NCI-H345 (cell line): ENCODE measurements at regions not wholly inside any gene's neighbourhood (a gene's known extent, or its start where the extent isn't known, plus 50 kb on each side); places are given as distances from the start of the nearest gene placed in this dataset.
A peak's percentile ranks its signal among the peaks of the same experiment; 100 is the strongest.

ENCODE experiments used
- DNase-seq: peaks from one replicate; lab custom pipeline; 2025; lab: John Stamatoyannopoulos, UW

- no peak for DNase-seq
Observed at GRCh38 chr10:90458571-90458970, 399.3 kb downstream of the HTR7 start.

GRCh38 chr10:90461437-90462155 is 396.2 kb downstream of the HTR7 start:
- no peak for DNase-seq

GRCh38 chr10:90462749-90463470 is 394.9 kb downstream of the HTR7 start:
- DNase-seq: no peak

- no peak for DNase-seq
Observed at GRCh38 chr10:90464329-90464728, 393.5 kb downstream of the HTR7 start.

GRCh38 chr10:90470966-90471365 is 386.9 kb downstream of the HTR7 start:
- DNase-seq: no peak

GRCh38 chr10:90480466-90480865 is 377.4 kb downstream of the HTR7 start:
- DNase-seq: no peak

- DNase-seq: no peak
Observed at GRCh38 chr10:90481326-90481923, 376.4 kb downstream of the HTR7 start.

- DNase-seq: peak; percentile 22
Observed at GRCh38 chr10:90484518-90484917, 373.3 kb downstream of the HTR7 start.

- no peak for DNase-seq
Observed at GRCh38 chr10:90494183-90494582, 363.7 kb downstream of the HTR7 start.

GRCh38 chr10:90504172-90504571 is 353.7 kb downstream of the HTR7 start:
- no peak for DNase-seq

GRCh38 chr10:90526721-90527120 is 331.1 kb downstream of the HTR7 start:
- DNase-seq: no peak

- no peak for DNase-seq
Observed at GRCh38 chr10:90530521-90530920, 327.3 kb downstream of the HTR7 start.

GRCh38 chr10:90557385-90557784 is 300.5 kb downstream of the HTR7 start:
- DNase-seq: no peak

GRCh38 chr10:90560331-90560730 is 297.5 kb downstream of the HTR7 start:
- DNase-seq: no peak

- DNase-seq: no peak
Observed at GRCh38 chr10:90561666-90562065, 296.2 kb downstream of the HTR7 start.

GRCh38 chr10:90571481-90572258 is 286.2 kb downstream of the HTR7 start:
- no peak for DNase-seq

- no peak for DNase-seq
Observed at GRCh38 chr10:90575125-90575524, 282.7 kb downstream of the HTR7 start.

- DNase-seq: no peak
Observed at GRCh38 chr10:90577569-90577968, 280.3 kb downstream of the HTR7 start.

- DNase-seq: no peak
Observed at GRCh38 chr10:90579602-90580242, 278.1 kb downstream of the HTR7 start.

- DNase-seq: no peak
Observed at GRCh38 chr10:90583416-90583815, 274.4 kb downstream of the HTR7 start.

GRCh38 chr10:90587081-90587491 is 270.8 kb downstream of the HTR7 start:
- no peak for DNase-seq

GRCh38 chr10:90587561-90587960 is 270.3 kb downstream of the HTR7 start:
- DNase-seq: no peak
